Stomach (tissue), 8 donors: ENCODE measurements at regions not wholly inside any gene's neighbourhood (a gene's known extent, or its start where the extent isn't known, plus 50 kb on each side); places are given as distances from the start of the nearest gene placed in this dataset.

ENCODE experiments used
- DNase-seq, 2 donors: peaks; one replicate each; pipeline versions ENCODE4 v3.0.0 to v3.0.0-alpha.2; 2013 to 2019
- H3K27ac ChIP-seq, 5 donors: fragments of 200-600 bp in 4 of 5; sonication (generic) in 4 of 5; one replicate each; pipeline ENCODE4 v1.5.1; 2013 to 2019; ENCODE audit warnings: mild to moderate bottlenecking in 1 of 5, moderate library complexity in 1 of 5
- H3K27me3 ChIP-seq, 3 donors: fragments of 200-600 bp; sonication (generic); one replicate each; pipeline ENCODE4 v1.5.1; 2017 to 2019; ENCODE audit warnings: mixed run types in 1 of 3
- H3K36me3 ChIP-seq, 4 donors: fragments of 200-600 bp; sonication (generic); 1 replicate in 3 of 4; 2 replicates in 1 of 4; pipeline ENCODE4 v1.5.1; 2016 to 2019
- H3K4me1 ChIP-seq, 4 donors: fragments of 200-600 bp; sonication (generic); one replicate each; pipeline ENCODE4 v1.5.1; 2016 to 2019
- H3K4me3 ChIP-seq, 4 donors: fragments of 200-600 bp; sonication (generic) in 3 of 4; one replicate each; pipeline ENCODE4 v1.5.1; 2016 to 2019; ENCODE audit warnings: mild to moderate bottlenecking in 1 of 4
- H3K9me3 ChIP-seq, 4 donors: fragments of 200-600 bp; sonication (generic); one replicate each; pipeline ENCODE4 v1.5.1; 2016 to 2019
- EP300 ChIP-seq: sonication (generic); formaldehyde crosslinking; IDR thresholded peaks from one replicate; pipeline ENCODE4 v1.6.1; 2017; ENCODE audit warnings: antibody characterized with exemption
- POLR2A ChIP-seq, 4 donors: fragments of 450-650 bp; IDR thresholded peaks; one replicate each; pipeline ENCODE4 v1.6.1; 2016; ENCODE audit warnings: antibody characterized with exemption in 4 of 4, control low read depth in 2 of 4, mild to moderate bottlenecking in 1 of 4, moderate library complexity in 1 of 4
- POLR2AphosphoS5 ChIP-seq, 3 donors: sonication (generic); formaldehyde crosslinking; IDR thresholded peaks; one replicate each; pipeline ENCODE4 v1.6.1; 2016; ENCODE audit warnings: antibody characterized with exemption in 3 of 3
- WGBS, 5 donors: extraction: QIAGEN DNeasy Blood & Tissue Kit in 3 of 5; methylation state at CpG; one replicate each; pipeline versions ENCODE4 v1.1.5 to v1.1.7; 2013 to 2018; 5-methylcytosine and 5-hydroxymethylcytosine counted together
- intact Hi-C: fragments of 100-400 bp; cut with DNase I; formaldehyde crosslinking; loops from one replicate; pipeline ENCODE4 v1.15.1; 2023; ENCODE audit warnings: low total_unique reads
- TF ChIP-seq, protein P1 (sequence below), 7 experiments: fragments of 450-650 bp in 4 of 7; fragments of 200-600 bp in 3 of 7; sonication (generic) in 3 of 7; IDR thresholded peaks; one replicate each; pipeline ENCODE4 v1.5.1; 2016 to 2019; ENCODE audit warnings: antibody characterized with exemption in 7 of 7, control low read depth in 2 of 7, mild to moderate bottlenecking in 1 of 7
- donor health status: healthy with polysubstance abuse.
- donor health status: Bipolar disorder and iron deficiency.
- donor health status: healthy.

DNA sequence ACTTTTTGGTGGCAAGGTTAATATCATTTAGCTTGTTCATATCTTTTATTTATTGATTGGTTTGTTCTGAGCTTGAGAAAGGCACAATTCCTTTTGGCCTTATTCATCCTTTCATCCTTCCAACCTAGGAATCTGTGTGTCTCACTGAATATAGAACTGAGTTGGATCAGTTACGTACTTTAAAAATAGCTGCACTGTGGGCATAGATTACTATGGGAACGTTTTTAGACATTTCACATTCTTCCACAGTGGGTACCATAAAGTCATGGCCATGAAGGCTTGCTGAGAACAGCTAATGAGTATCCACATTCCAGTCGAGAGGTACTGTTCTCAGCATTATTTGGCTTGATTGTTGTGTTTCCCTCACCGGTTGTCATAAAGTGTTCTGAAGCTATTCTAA lies 217.0 kb upstream of the DKK2 start:
- intact Hi-C loops = no loop called here
- 71 to 79% (median 77%) methylated on average over 4 of the region's 4 CpGs for WGBS, 5 donors
- DNase-seq = no peak
- no peaks in the 10 kb centered on the region for H3K36me3 ChIP-seq
- TF ChIP-seq, protein P1, sequence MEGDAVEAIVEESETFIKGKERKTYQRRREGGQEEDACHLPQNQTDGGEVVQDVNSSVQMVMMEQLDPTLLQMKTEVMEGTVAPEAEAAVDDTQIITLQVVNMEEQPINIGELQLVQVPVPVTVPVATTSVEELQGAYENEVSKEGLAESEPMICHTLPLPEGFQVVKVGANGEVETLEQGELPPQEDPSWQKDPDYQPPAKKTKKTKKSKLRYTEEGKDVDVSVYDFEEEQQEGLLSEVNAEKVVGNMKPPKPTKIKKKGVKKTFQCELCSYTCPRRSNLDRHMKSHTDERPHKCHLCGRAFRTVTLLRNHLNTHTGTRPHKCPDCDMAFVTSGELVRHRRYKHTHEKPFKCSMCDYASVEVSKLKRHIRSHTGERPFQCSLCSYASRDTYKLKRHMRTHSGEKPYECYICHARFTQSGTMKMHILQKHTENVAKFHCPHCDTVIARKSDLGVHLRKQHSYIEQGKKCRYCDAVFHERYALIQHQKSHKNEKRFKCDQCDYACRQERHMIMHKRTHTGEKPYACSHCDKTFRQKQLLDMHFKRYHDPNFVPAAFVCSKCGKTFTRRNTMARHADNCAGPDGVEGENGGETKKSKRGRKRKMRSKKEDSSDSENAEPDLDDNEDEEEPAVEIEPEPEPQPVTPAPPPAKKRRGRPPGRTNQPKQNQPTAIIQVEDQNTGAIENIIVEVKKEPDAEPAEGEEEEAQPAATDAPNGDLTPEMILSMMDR (IDR thresholded peaks at IDR 0.05) = no peak
- TF ChIP-seq POLR2AphosphoS5 (IDR thresholded peaks at IDR 0.05) = no peak
- TF ChIP-seq POLR2A (IDR thresholded peaks at IDR 0.05) = no peak
- no peak for TF ChIP-seq EP300
- H3K4me3 ChIP-seq = no peak overlapping the region
- H3K27me3 ChIP-seq = no peaks in the 10 kb centered on the region
- H3K4me1 ChIP-seq = no peaks in the 10 kb centered on the region
- H3K9me3 ChIP-seq = no peaks in the 10 kb centered on the region
- no peak overlapping the region for H3K27ac ChIP-seq

DNA sequence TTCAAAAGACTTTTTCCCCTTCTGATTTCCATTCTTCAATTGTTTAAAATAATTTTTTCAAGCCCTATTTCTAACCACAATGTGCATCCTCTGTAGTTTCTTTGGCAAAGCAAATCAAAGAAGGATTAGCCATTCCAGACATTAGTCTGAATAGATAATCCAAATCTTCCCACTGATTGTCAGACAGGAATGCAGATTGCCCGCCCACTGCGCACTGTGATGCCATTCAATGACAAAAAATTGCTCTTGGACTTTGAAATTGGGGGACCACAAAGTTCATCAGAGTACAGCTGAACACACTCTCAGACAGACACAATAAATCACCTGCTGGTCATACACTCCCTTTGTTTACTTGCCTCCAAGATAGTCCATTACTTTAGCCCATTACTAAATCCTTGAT lies 216.5 kb upstream of the DKK2 start:
- no peaks in the 10 kb centered on the region for H3K4me1 ChIP-seq
- TF ChIP-seq POLR2A (IDR thresholded peaks at IDR 0.05) = no peak
- TF ChIP-seq, protein P1 (IDR thresholded peaks at IDR 0.05) = no peak
- TF ChIP-seq EP300 = no peak
- no peak for TF ChIP-seq POLR2AphosphoS5 (IDR thresholded peaks at IDR 0.05)
- intact Hi-C loops = no loop called here
- DNase-seq = no peak
- H3K4me3 ChIP-seq = no peak overlapping the region
- no peaks in the 10 kb centered on the region for H3K9me3 ChIP-seq
- H3K27ac ChIP-seq = no peak overlapping the region
- H3K36me3 ChIP-seq = no peaks in the 10 kb centered on the region
- no peaks in the 10 kb centered on the region for H3K27me3 ChIP-seq
- 72 to 94% (median 89%) methylated on average over 2 of the region's 2 CpGs for WGBS, 5 donors

DNA sequence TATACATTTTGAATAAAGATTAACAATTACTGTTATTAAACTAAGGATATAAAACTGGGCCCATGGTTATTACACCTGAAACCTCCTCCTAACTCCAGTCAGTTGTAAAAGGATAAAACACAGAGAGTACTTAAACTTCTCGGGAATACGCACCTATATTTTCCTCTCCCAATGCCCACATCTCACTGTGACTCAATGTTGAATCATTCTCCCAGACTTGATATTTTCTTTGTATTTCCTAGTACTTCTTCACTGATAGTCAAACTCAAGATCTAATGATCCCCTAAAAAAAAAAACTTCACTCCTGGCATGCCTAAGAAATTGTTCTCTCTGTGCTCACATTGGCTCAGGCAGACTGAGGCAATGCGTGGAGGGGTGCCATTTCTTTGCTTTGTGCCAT lies 212.5 kb upstream of the DKK2 start:
- no peak overlapping the region for H3K4me3 ChIP-seq
- intact Hi-C loops = no loop called here
- no peaks in the 10 kb centered on the region for H3K27me3 ChIP-seq
- no peaks in the 10 kb centered on the region for H3K9me3 ChIP-seq
- WGBS, 5 donors = 64 to 85% (median 65%) methylated on average over 3 of the region's 3 CpGs
- TF ChIP-seq POLR2AphosphoS5 (IDR thresholded peaks at IDR 0.05) = no peak
- TF ChIP-seq, protein P1 (IDR thresholded peaks at IDR 0.05) = no peak
- TF ChIP-seq EP300 = no peak
- H3K27ac ChIP-seq = no peak overlapping the region
- no peaks in the 10 kb centered on the region for H3K36me3 ChIP-seq
- peaks cover 0 to 2% (median 0%) of the 10 kb centered on the region in 4 donors for H3K4me1 ChIP-seq
- no peak for DNase-seq

DNA sequence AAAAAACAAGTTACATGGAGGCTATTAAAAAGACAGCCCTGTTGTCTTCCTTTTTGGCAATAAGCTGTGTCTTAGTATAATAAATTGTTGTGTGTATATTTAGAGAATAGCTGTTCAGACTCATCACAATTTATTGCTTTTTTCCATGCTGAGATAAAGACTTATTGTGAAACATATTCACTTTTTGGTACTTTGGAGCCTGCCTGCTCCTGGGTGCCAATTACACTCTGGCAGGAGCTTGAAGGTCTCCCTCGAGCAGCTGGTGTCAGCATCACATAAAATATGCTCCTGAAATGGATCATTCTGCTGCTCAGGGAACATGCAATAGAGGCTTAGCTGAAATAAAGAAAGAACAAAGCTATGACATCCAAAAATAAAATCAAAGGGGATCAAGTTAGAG lies 211.6 kb upstream of the DKK2 start:
- Histone ChIP-seq H3K9me3 (no peaks in the 10 kb centered on the region), H3K4me1 (peaks cover 0 to 9% (median 0%) of the 10 kb centered on the region in 4 donors), H3K27ac (no peak overlapping the region), H3K4me3 (no peak overlapping the region), H3K36me3 (no peaks in the 10 kb centered on the region), H3K27me3 (no peaks in the 10 kb centered on the region)
- TF ChIP-seq EP300 (no peak), POLR2AphosphoS5 (IDR thresholded peaks at IDR 0.05) (no peak), POLR2A (IDR thresholded peaks at IDR 0.05) (no peak)
- TF ChIP-seq, protein P1 (IDR thresholded peaks at IDR 0.05) = no peak
- intact Hi-C loops = no loop called here
- peak in 1 of 2 donors; percentile 45 for DNase-seq
- WGBS, 5 donors = 24 to 36% (median 33%) methylated on average over 1 of the region's 1 CpG
